ENCODE measurements at regions not wholly inside any gene's neighbourhood (a gene's known extent, or its start where the extent isn't known, plus 50 kb on each side); places are given as distances from the start of the nearest gene placed in this dataset.

GRCh38 chr7:123327661-123328060, 127.9 kb upstream of the SLC13A1 start:
- H2AK5ac ChIP-seq (ENCODE audit: insufficient read length, low read length) = no peak overlapping the region
- no peak overlapping the region for H4K5ac ChIP-seq (ENCODE audit: insufficient read length, low read depth, low read length)
- H3K4me1 ChIP-seq (ENCODE audit: insufficient read depth, low read length) = no peaks in the 10 kb centered on the region
- H3K23ac ChIP-seq (ENCODE audit: insufficient read length, low read depth, low read length) = no peak overlapping the region
- H2BK12ac ChIP-seq (ENCODE audit: insufficient read length, low read depth, low read length) = no peak overlapping the region
- H3K23me2 ChIP-seq (ENCODE audit: insufficient read length, low read depth, low read length, poor library complexity, severe bottlenecking) = no peaks in the 10 kb centered on the region
- H2BK5ac ChIP-seq (ENCODE audit: insufficient read length, low read length) = no peak overlapping the region
- no peak overlapping the region for H3K18ac ChIP-seq (ENCODE audit: insufficient read length, low read depth, low read length)
- Mint-ChIP-seq H3K4me1 (peaks cover 11 to 14% of the 10 kb centered on the region in 2 experiments), H3K27ac (no peak overlapping the region), H3K27me3 (ENCODE audit: low read depth) (no peaks in the 10 kb centered on the region), H3K9me3 (peaks cover 11 to 15% of the 10 kb centered on the region in 2 experiments), H3K36me3 (ENCODE audit: insufficient read depth in 1 of 3, low read depth in 3 of 3) (peaks cover 10 to 22% (median 14%) of the 10 kb centered on the region in 3 experiments; a peak in 6 of 7 replicates), H3K4me3 (no peak overlapping the region)
- H3K4me2 ChIP-seq (ENCODE audit: insufficient read depth, insufficient read length, low read length) = no peak overlapping the region
- no peaks in the 10 kb centered on the region for H3K27me3 ChIP-seq (ENCODE audit: insufficient read depth, low read length)
- no peak overlapping the region for H2BK15ac ChIP-seq (ENCODE audit: low read depth, low read length)
- no peak overlapping the region for H3T11ph ChIP-seq (ENCODE audit: low read length)
- H3K9me3 ChIP-seq (ENCODE audit: control insufficient read depth, low read depth, low read length) = peaks cover 3% of the 10 kb centered on the region
- no peak overlapping the region for H3K4ac ChIP-seq (ENCODE audit: low read depth, low read length)
- no peak overlapping the region for H4K8ac ChIP-seq (replicated peaks; ENCODE audit: insufficient read length, low read depth, low read length)
- H2BK120ac ChIP-seq (ENCODE audit: low read depth, low read length, poor library complexity, severe bottlenecking) = no peak overlapping the region
- TF ChIP-seq CTCF (conservative IDR thresholded peaks at IDR 0.05) = no peak
- no peak overlapping the region for H3K14ac ChIP-seq (ENCODE audit: insufficient read depth, low read length)
- WGBS (ENCODE audit: extremely low coverage, insufficient read length, low lambda C conversion rate) = no CpG with 5 or more reads among the region's 1 CpG
- H3K79me1 ChIP-seq (ENCODE audit: insufficient read depth, low read depth, low read length, poor library complexity, severe bottlenecking) = no peaks in the 10 kb centered on the region
- DNase-seq = no peak
- no peak overlapping the region for H2BK20ac ChIP-seq (ENCODE audit: low read depth, low read length, poor library complexity, severe bottlenecking)
- H4K91ac ChIP-seq (ENCODE audit: insufficient read length, low read depth, low read length) = no peak overlapping the region
- no peak overlapping the region for H2AFZ ChIP-seq (ENCODE audit: low read length)
- no peaks in the 10 kb centered on the region for H3K79me2 ChIP-seq (ENCODE audit: insufficient read depth, low read length)
- no peak overlapping the region for H3K9ac ChIP-seq (ENCODE audit: extremely low read depth, insufficient read length, low read length)
- H3K27ac ChIP-seq (ENCODE audit: insufficient read length, low read depth, low read length) = no peak overlapping the region
- no peak overlapping the region for H3K56ac ChIP-seq (ENCODE audit: insufficient read length, low read depth, low read length)
- no peaks in the 10 kb centered on the region for H4K20me1 ChIP-seq (ENCODE audit: control insufficient read depth, insufficient read depth, insufficient read length)

Data from H9 (cell line).